Aorta (tissue), 5 donors: ENCODE measurements at regions not wholly inside any gene's neighbourhood (a gene's known extent, or its start where the extent isn't known, plus 50 kb on each side); places are given as distances from the start of the nearest gene placed in this dataset.

Source experiments
- ATAC-seq: fragments of 200-7000 bp; cut with Tn5 transposase; one replicate; pipeline ENCODE4 v1.9.1; 2022; ENCODE audit warnings: moderate library complexity; ENCODE audit not compliant: low FRiP score
- DNase-seq, 2 donors: peaks; one replicate each; pipeline ENCODE4 v3.0.0-alpha.2; 2020
- H3K27ac ChIP-seq, 2 donors: one replicate each; pipeline ENCODE4 v1.5.1; 2013; ENCODE audit warnings: low read length in 2 of 2, mild to moderate bottlenecking in 2 of 2, moderate library complexity in 2 of 2, control low read depth in 1 of 2, inconsistent platforms in 1 of 2, low read depth in 1 of 2
- H3K27me3 ChIP-seq, 2 donors: one replicate each; pipeline ENCODE4 v1.6.1; 2013; ENCODE audit warnings: control low read depth in 1 of 2, low read length in 1 of 2, mild to moderate bottlenecking in 1 of 2, moderate library complexity in 1 of 2; ENCODE audit not compliant: insufficient read depth in 2 of 2, control insufficient read depth in 1 of 2
- H3K36me3 ChIP-seq, 2 donors: one replicate each; pipeline ENCODE4 v1.6.1; 2013; ENCODE audit warnings: control low read depth in 1 of 2, low read length in 1 of 2, mild to moderate bottlenecking in 1 of 2; ENCODE audit not compliant: insufficient read depth in 2 of 2, control insufficient read depth in 1 of 2
- H3K4me1 ChIP-seq, 2 donors: one replicate each; pipeline ENCODE4 v1.6.1; 2013; ENCODE audit warnings: low read length in 2 of 2, control low read depth in 1 of 2, mild to moderate bottlenecking in 1 of 2, moderate library complexity in 1 of 2; ENCODE audit not compliant: insufficient read depth in 2 of 2, control insufficient read depth in 1 of 2
- H3K4me3 ChIP-seq, 2 donors: one replicate each; pipeline ENCODE4 v1.5.1; 2013; ENCODE audit warnings: low read length in 2 of 2, control low read depth in 1 of 2, mild to moderate bottlenecking in 1 of 2
- H3K9me3 ChIP-seq: one replicate; pipeline ENCODE4 v1.6.1; 2013; ENCODE audit warnings: mild to moderate bottlenecking, low read length; ENCODE audit not compliant: control insufficient read depth
- WGBS, 2 donors: extraction: QIAGEN DNeasy Blood & Tissue Kit; methylation state at CpG; one replicate each; pipeline ENCODE4 v1.1.7; 2013; 5-methylcytosine and 5-hydroxymethylcytosine counted together
- intact Hi-C, 2 donors: fragments of 100-400 bp; cut with DNase I; formaldehyde crosslinking; loops; one replicate each; pipeline versions ENCODE4 v1.14.2 to v1.15.0; 2022
- donor health status: healthy with polysubstance abuse.
- donor health status: Bipolar disorder and iron deficiency.
- donor health status: DM: no; HTN: no; CAD: no.
- donor health status: DM: no; HTN: no; CAD: no.
- donor health status: DM: yes; HTN: yes; CAD: no.

DNA sequence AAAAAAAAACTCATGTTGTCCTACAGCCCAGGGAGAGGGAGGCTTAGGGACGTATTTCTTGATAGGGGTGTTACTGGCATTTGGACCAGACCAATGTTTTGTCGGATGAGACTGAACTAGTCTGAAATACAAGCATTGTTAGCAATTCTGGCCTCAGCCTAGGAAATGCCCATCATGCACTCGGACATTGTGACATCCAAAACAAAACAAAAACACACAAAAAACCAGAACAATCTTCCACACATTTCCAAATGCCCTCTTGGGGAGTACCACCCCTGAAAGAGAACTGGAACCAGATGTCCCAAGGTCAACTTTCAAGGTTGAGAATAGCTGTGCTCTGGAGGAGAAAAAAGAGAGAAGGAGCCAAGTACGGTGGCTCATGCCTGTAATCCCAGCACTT, 299.1 kb upstream of the JARID2 start:
- no peaks in the 10 kb centered on the region for H3K36me3 ChIP-seq
- no peaks in the 10 kb centered on the region for H3K9me3 ChIP-seq
- H3K4me1 ChIP-seq: no peaks in the 10 kb centered on the region
- no peak overlapping the region for H3K27ac ChIP-seq
- intact Hi-C loops: no loop called here
- no peak for ATAC-seq
- WGBS, 2 donors: 66 to 67% methylated on average over 4 of the region's 4 CpGs
- no peak overlapping the region for H3K4me3 ChIP-seq
- DNase-seq: no peak
- no peaks in the 10 kb centered on the region for H3K27me3 ChIP-seq

DNA sequence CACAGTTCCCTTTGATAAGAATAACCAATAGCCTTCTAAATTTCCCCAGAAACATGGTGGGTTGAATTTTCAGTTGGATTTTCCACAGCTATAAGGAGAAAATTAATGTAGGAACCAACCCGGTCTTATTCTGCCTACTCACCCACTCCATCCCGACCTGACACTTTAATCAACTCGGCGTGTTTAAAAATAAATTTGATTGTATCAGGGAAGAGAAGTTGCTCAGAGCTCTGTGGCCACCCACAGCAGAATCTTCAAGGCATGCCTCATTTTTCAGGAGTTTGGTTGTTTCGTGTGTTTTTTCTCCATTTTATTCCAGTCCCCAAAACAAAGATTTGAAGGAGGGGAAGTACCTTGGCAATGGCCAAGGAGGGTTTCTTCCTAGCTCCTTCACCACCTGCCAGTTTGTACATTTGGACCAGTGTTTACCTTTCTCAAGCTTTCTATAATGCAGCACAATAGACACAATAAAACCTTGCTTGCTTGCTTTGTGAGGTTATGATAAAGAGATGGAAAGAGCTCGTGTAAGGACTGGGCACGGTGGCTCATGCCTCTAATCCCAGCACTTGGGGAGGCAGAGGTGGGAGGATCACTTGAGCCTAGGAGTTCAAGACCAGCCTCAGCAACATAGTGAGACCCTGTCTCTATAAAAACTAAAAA, 297.2 kb upstream of the JARID2 start:
- ATAC-seq: no peak
- intact Hi-C loops: no loop called here

DNA sequence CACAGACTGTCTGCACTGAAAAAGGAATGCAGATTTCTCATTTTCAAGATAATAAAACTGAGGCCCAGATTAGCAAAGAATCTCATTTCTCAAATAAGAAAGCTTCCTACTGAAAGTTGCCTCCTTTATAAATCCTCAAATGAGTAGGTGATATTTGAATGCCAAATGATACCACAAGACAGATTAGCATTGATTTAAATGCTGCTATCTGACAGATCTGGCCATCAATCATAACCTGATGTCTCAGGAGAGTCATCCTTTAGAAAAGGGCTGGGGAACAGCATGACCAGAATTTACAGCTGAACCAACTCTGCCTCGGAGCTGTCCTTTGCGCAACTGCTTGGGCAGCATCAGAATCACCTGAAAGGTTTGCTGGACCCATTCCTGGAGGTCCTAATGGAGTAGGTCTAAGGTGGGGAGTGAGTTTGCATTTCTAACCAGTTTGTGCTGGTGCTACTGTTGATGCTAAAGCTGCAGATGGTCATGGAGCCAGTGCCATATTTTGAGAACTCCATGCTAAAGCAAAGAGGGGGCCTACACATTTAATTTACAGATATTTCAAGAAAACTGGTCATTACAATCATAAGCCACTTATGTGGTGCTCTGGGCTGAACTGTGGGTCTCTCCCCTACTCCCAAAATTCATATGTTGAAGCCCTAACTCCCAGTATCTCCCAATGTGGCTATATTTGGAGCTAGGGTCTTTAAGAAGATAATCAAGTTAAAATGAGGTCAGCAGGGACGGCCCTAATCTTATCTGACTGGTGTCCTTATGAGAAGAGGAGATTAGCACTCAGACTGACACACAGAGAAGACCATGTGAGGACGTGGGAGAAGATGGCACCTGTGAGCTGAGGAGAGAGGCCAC, 295.5 kb upstream of the JARID2 start:
- ATAC-seq (no peak), DNase-seq (no peak)
- Histone ChIP-seq H3K36me3 (no peaks in the 10 kb centered on the region), H3K9me3 (no peaks in the 10 kb centered on the region), H3K27ac (no peak overlapping the region), H3K27me3 (no peaks in the 10 kb centered on the region), H3K4me3 (no peak overlapping the region), H3K4me1 (no peaks in the 10 kb centered on the region)
- WGBS, 2 donors: 74 to 84% methylated on average over 4 of the region's 4 CpGs
- intact Hi-C loops: no loop called here

More for the DNA sequence above, 297.2 kb upstream of the JARID2 start:
- H3K27me3 ChIP-seq: no peaks in the 10 kb centered on the region
- H3K9me3 ChIP-seq: no peaks in the 10 kb centered on the region
- H3K27ac ChIP-seq: no peak overlapping the region
- H3K4me1 ChIP-seq: no peaks in the 10 kb centered on the region
- no peaks in the 10 kb centered on the region for H3K36me3 ChIP-seq
- WGBS, 2 donors: 69 to 75% methylated on average over 7 of the region's 7 CpGs
- H3K4me3 ChIP-seq: no peak overlapping the region
- no peak for DNase-seq

DNA sequence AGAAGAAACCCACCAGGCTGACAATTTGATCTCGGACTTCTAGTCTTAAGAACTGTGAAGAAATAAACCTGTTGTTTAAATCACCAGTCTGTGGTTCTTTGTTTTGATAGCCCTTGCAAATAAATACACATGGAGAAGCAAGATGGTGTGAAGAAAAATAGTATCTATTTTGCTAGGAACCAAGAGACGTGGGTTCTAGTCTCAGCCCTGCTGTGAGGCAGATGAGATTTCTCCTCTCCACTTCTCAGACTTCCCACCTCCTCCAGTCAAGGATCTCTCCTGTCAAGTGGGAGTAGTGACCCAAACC, 294.9 kb upstream of the JARID2 start:
- Histone ChIP-seq H3K36me3 (no peaks in the 10 kb centered on the region), H3K4me1 (no peaks in the 10 kb centered on the region), H3K9me3 (no peaks in the 10 kb centered on the region), H3K27me3 (no peaks in the 10 kb centered on the region), H3K27ac (no peak overlapping the region), H3K4me3 (no peak overlapping the region)
- intact Hi-C loops: no loop called here
- ATAC-seq: no peak
- no peak for DNase-seq
- 91% methylated on average over 2 of the region's 2 CpGs for WGBS, 2 donors

DNA sequence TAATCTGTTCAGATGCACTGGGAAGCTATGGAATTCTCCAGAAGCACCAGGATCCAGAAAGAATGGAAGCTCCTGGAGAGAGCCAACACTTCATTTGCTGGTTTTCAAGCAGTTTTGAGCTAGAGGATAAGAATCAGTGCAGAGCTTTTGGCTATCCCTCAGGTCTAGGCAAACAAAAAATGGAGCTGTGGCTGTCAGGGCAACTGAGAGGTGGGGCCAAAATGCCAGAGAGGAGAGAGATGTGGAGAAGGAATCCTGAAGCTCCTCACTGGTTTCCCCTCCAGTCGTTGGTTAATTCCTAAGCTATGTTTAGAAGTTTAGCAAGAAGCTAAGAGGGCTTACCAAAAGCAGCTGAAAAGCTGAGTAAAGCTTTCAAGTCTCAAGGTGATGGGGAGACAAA, 294.2 kb upstream of the JARID2 start:
- H3K27ac ChIP-seq: no peak overlapping the region
- H3K27me3 ChIP-seq: no peaks in the 10 kb centered on the region
- DNase-seq (no peak), ATAC-seq (no peak)
- no peaks in the 10 kb centered on the region for H3K4me1 ChIP-seq
- no peak overlapping the region for H3K4me3 ChIP-seq
- H3K36me3 ChIP-seq: no peaks in the 10 kb centered on the region
- H3K9me3 ChIP-seq: no peaks in the 10 kb centered on the region
- intact Hi-C loops: no loop called here
- 8 to 24% methylated on average over 1 of the region's 1 CpG for WGBS, 2 donors

DNA sequence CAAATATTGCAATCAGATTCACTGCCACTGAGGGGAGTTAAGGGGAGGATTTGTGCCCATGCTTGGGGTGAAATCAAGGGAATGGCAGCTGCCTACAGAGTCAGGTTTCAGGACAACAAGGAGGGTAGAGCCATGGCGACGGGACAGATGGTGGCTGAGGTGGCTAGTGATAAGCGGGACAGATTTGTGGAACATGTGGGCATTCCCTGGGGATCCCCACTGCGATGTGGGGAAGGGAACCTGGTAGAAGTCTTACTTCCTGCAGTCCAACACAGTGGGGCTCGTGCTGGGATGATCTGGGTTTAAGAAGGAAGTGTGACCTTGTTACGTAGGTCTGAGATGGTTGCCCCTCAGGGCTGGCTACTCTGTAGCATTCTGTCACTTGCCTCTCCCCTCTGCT, 292.0 kb upstream of the JARID2 start:
- H3K27me3 ChIP-seq: no peaks in the 10 kb centered on the region
- no peak overlapping the region for H3K27ac ChIP-seq
- no peaks in the 10 kb centered on the region for H3K9me3 ChIP-seq
- H3K4me3 ChIP-seq: no peak overlapping the region
- H3K36me3 ChIP-seq: no peaks in the 10 kb centered on the region
- no peak for DNase-seq
- ATAC-seq: no peak
- 75 to 76% methylated on average over 6 of the region's 6 CpGs for WGBS, 2 donors
- intact Hi-C loops: no loop called here
- no peaks in the 10 kb centered on the region for H3K4me1 ChIP-seq

DNA sequence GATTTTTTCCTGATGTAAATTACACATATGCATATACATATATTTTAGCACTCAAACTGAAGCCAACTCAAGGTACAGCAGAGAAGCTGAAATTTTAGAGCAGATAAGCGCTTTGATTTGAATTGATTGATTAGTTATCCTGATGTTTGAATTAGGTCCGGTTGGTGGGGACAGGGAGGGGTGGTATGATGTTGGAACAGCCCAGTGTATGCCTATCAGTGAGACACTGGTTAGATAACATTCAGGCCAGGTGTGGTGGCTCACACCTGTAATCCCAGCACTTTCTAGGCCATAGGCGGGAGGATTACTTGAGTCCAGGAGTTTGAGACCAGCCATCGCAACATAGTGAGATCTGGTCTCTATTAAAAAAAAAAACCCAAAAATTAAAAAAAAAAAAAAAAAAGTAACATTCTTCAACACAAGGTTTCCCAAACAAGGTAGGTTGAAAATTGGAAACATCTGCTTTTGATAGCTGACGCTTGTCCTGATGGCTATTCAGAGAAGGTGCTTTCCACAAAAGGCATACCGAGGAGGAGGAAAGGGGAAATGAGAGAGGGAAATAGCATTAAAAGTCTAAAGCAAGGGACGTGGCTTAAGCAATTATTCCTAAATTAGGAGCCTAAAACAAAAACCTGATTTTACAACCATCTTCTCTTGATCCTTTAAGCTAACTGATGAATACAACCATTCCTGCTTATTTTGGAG, 288.4 kb upstream of the JARID2 start:
- no peak overlapping the region for H3K27ac ChIP-seq
- H3K36me3 ChIP-seq: no peaks in the 10 kb centered on the region
- no peak overlapping the region for H3K4me3 ChIP-seq
- 73% methylated on average over 7 of the region's 7 CpGs for WGBS, 2 donors
- no peaks in the 10 kb centered on the region for H3K9me3 ChIP-seq
- no peak for ATAC-seq
- H3K27me3 ChIP-seq: no peaks in the 10 kb centered on the region
- no peaks in the 10 kb centered on the region for H3K4me1 ChIP-seq
- DNase-seq: no peak
- intact Hi-C loops: no loop called here

DNA sequence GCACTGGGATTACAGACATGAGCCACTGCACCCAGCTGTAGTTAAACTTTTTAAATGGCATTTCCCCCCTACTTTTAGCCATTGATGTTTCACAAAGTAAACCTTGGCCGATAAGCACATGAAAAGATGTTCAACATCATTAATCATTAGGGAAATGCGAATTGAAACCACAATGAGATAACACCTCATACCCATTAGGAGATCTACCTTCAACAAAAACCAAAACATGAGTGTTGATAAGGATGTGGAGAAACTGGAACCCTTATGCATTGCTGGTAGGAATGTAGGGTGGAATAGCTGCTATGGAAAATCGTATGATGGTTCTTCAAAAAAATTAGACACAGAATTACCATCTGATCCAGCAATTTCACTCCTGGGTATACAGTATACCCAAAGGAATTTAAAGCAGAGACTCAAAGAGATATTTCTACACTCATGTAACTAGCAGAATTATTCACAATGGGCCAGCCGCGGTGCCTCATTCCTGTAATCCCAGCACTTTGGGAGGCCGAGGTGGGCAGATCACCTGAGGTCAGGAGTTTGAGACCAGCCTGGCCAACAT, 286.5 kb upstream of the JARID2 start:
- no peaks in the 10 kb centered on the region for H3K9me3 ChIP-seq
- no peak overlapping the region for H3K4me3 ChIP-seq
- 68 to 74% methylated on average over 6 of the region's 6 CpGs for WGBS, 2 donors
- H3K27ac ChIP-seq: no peak overlapping the region
- intact Hi-C loops: no loop called here
- no peaks in the 10 kb centered on the region for H3K4me1 ChIP-seq
- ATAC-seq (no peak), DNase-seq (no peak)
- no peaks in the 10 kb centered on the region for H3K27me3 ChIP-seq
- no peaks in the 10 kb centered on the region for H3K36me3 ChIP-seq
